Esophagus squamous epithelium (tissue), 5 donors: ENCODE measurements at regions not wholly inside any gene's neighbourhood (a gene's known extent, or its start where the extent isn't known, plus 50 kb on each side); places are given as distances from the start of the nearest gene placed in this dataset.

Source experiments
- DNase-seq: peaks from one replicate; lab custom pipeline; 2025; lab: John Stamatoyannopoulos, UW
- H3K27ac ChIP-seq, 4 donors: fragments of 200-600 bp; sonication (generic); one replicate each; pipeline ENCODE4 v1.5.1; 2016 to 2019; ENCODE audit warnings: mild to moderate bottlenecking in 1 of 4
- H3K27me3 ChIP-seq, 4 donors: fragments of 200-600 bp; sonication (generic); 1 replicate in 3 of 4; 2 replicates in 1 of 4; pipeline versions ENCODE4 v1.5.1 to v1.6.0; 2017 to 2021; ENCODE audit warnings: antibody characterized with exemption in 1 of 4
- H3K36me3 ChIP-seq, 3 donors: fragments of 200-600 bp; sonication (generic); one replicate each; pipeline ENCODE4 v1.5.1; 2016 to 2019
- H3K4me1 ChIP-seq, 3 donors: fragments of 200-600 bp; sonication (generic); one replicate each; pipeline ENCODE4 v1.5.1; 2017 to 2019
- H3K4me3 ChIP-seq, 4 donors: fragments of 200-600 bp; sonication (generic); 1 replicate in 3 of 4; 2 replicates in 1 of 4; pipeline ENCODE4 v1.5.1; 2016 to 2019; ENCODE audit warnings: mild to moderate bottlenecking in 2 of 4, moderate library complexity in 1 of 4
- H3K9me3 ChIP-seq, 3 donors: fragments of 200-600 bp; sonication (generic); one replicate each; pipeline ENCODE4 v1.5.1; 2016 to 2019
- CTCF ChIP-seq, 6 experiments: fragments of 450-650 bp in 4 of 6; fragments of 200-600 bp in 2 of 6; sonication (generic) in 2 of 6; IDR thresholded peaks; one replicate each; pipeline ENCODE4 v1.5.1; 2016 to 2019; ENCODE audit warnings: antibody characterized with exemption in 6 of 6, mild to moderate bottlenecking in 4 of 6, moderate library complexity in 4 of 6
- POLR2A ChIP-seq, 4 donors: fragments of 450-650 bp; IDR thresholded peaks; one replicate each; pipeline ENCODE4 v1.6.1; 2017; ENCODE audit warnings: antibody characterized with exemption in 4 of 4, mild to moderate bottlenecking in 4 of 4, moderate library complexity in 3 of 4
- WGBS, 2 donors: methylation state at CpG; one replicate each; pipeline ENCODE4 v1.1.5; 2018; 5-methylcytosine and 5-hydroxymethylcytosine counted together
- intact Hi-C: fragments of 100-400 bp; cut with DNase I; formaldehyde crosslinking; loops from one replicate; pipeline ENCODE4 v1.15.0; 2022
- donor health status: DM: yes; HTN: yes; CAD: no.

GRCh38 chr1:30012455-30013440 lies 710.6 kb downstream of the MATN1 start:
- no peaks in the 10 kb centered on the region for H3K9me3 ChIP-seq
- no peak for DNase-seq
- 29 to 44% methylated on average over 5 to 7 of the region's 7 CpGs for WGBS, 2 donors

GRCh38 chr1:30011970-30012369 lies 711.4 kb downstream of the MATN1 start:
- Histone ChIP-seq H3K36me3 (no peaks in the 10 kb centered on the region), H3K4me3 (no peak overlapping the region), H3K9me3 (no peaks in the 10 kb centered on the region), H3K27me3 (peaks cover 0 to 6% (median 0%) of the 10 kb centered on the region in 4 donors), H3K4me1 (no peaks in the 10 kb centered on the region), H3K27ac (no peak overlapping the region)
- no peak for TF ChIP-seq POLR2A (IDR thresholded peaks at IDR 0.05)
- TF ChIP-seq CTCF (IDR thresholded peaks at IDR 0.05): no peak
- intact Hi-C loops: no loop called here
- no peak for DNase-seq
- WGBS, 2 donors: 43 to 51% methylated on average over 3 to 5 of the region's 6 CpGs

More at GRCh38 chr1:30012455-30013440, 710.6 kb downstream of the MATN1 start:
- no peaks in the 10 kb centered on the region for H3K4me1 ChIP-seq
- intact Hi-C loops: no loop called here
- no peak overlapping the region for H3K4me3 ChIP-seq
- peaks cover 0 to 3% (median 0%) of the 10 kb centered on the region in 4 donors for H3K27me3 ChIP-seq
- TF ChIP-seq CTCF (IDR thresholded peaks at IDR 0.05) (no peak), POLR2A (IDR thresholded peaks at IDR 0.05) (no peak)
- no peak overlapping the region for H3K27ac ChIP-seq
- H3K36me3 ChIP-seq: no peaks in the 10 kb centered on the region

GRCh38 chr1:30010506-30011106 lies 712.8 kb downstream of the MATN1 start:
- H3K9me3 ChIP-seq: no peaks in the 10 kb centered on the region
- peaks cover 0 to 6% (median 0%) of the 10 kb centered on the region in 4 donors for H3K27me3 ChIP-seq
- H3K4me3 ChIP-seq: no peak overlapping the region
- TF ChIP-seq CTCF (IDR thresholded peaks at IDR 0.05) (no peak), POLR2A (IDR thresholded peaks at IDR 0.05) (no peak)
- no peak overlapping the region for H3K27ac ChIP-seq
- WGBS, 2 donors: 80 to 87% methylated on average over 6 to 10 of the region's 16 CpGs
- intact Hi-C loops: no loop called here
- DNase-seq: no peak
- H3K4me1 ChIP-seq: no peaks in the 10 kb centered on the region
- H3K36me3 ChIP-seq: no peaks in the 10 kb centered on the region

GRCh38 chr1:30009720-30010119 lies 713.7 kb downstream of the MATN1 start:
- 44 to 59% methylated on average over 2 of the region's 2 CpGs for whole genome bisulfite sequencing, 2 donors
- intact Hi-C loops: no loop called here
- Histone ChIP-seq H3K36me3 (no peaks in the 10 kb centered on the region), H3K4me3 (no peak overlapping the region), H3K9me3 (no peaks in the 10 kb centered on the region), H3K27me3 (peaks cover 0 to 6% (median 0%) of the 10 kb centered on the region in 4 donors), H3K27ac (no peak overlapping the region), H3K4me1 (no peaks in the 10 kb centered on the region)
- no peak for TF ChIP-seq POLR2A (IDR thresholded peaks at IDR 0.05)
- TF ChIP-seq CTCF (IDR thresholded peaks at IDR 0.05): no peak
- no peak for DNase-seq
